Fibroblast of villous mesenchyme (primary cell): ENCODE measurements at regions not wholly inside any gene's neighbourhood (a gene's known extent, or its start where the extent isn't known, plus 50 kb on each side); places are given as distances from the start of the nearest gene placed in this dataset.
"Not testable (repeated sequence)": the region's sequence is repeated elsewhere in the genome, so short reads cannot be mapped to it uniquely, and the experiment has no call there.

ENCODE experiments used
- DNase-seq: peaks from one replicate; pipeline ENCODE4 v3.0.0-alpha.2; 2010; ENCODE audit warnings: low read depth
- H3K4me3 ChIP-seq: 2 replicates; pipeline ENCODE4 v1.5.1; 2011; ENCODE audit warnings: low read depth, mild to moderate bottlenecking, low read length
- CTCF ChIP-seq: IDR thresholded peaks from 2 replicates; pipeline ENCODE4 v1.5.1; 2012; ENCODE audit warnings: low read depth, mild to moderate bottlenecking, low read length; ENCODE audit not compliant: insufficient read depth

- no peak overlapping the region for H3K4me3 ChIP-seq
- TF ChIP-seq CTCF, result no peak
- no peak for DNase-seq
Measured at GRCh38 chr1:148352470-148353053, 130.5 kb downstream of the PPIAL4G start.

- no peak overlapping the region for H3K4me3 ChIP-seq
- TF ChIP-seq CTCF, result no peak
- DNase-seq, result no peak
Measured at GRCh38 chr1:148347781-148348180, 135.3 kb downstream of the PPIAL4G start.

- TF ChIP-seq CTCF, result peak; percentile 61
- H3K4me3 ChIP-seq, result not testable (repeated sequence)
- DNase-seq, result peak; percentile 37
Measured at GRCh38 chr1:148345659-148346151, 137.4 kb downstream of the PPIAL4G start.

GRCh38 chr1:148344651-148345050 is 138.5 kb downstream of the PPIAL4G start:
- not testable (repeated sequence) for DNase-seq, H3K4me3 ChIP-seq

- H3K4me3 ChIP-seq, DNase-seq: not testable (repeated sequence)
Measured at GRCh38 chr1:148341729-148342128, 141.4 kb downstream of the PPIAL4G start.

GRCh38 chr1:148336121-148336918 is 146.8 kb downstream of the PPIAL4G start:
- not testable (repeated sequence) for H3K4me3 ChIP-seq
- peak; percentile 50 for DNase-seq

- DNase-seq, result peak; percentile 81
- peak overlapping the region; percentile 70 for H3K4me3 ChIP-seq
- TF ChIP-seq CTCF, result no peak
Measured at GRCh38 chr1:148334339-148335130, 148.6 kb downstream of the PPIAL4G start.

GRCh38 chr1:148333875-148334338 is 149.2 kb downstream of the PPIAL4G start:
- peak overlapping the region; percentile 70 for H3K4me3 ChIP-seq
- DNase-seq, result no peak
- no peak for TF ChIP-seq CTCF
